Activated T-cell treated with anti-CD3 and anti-CD28 coated beads, Interleukin-2, amount 50 U/mL, for 4 hours (primary cell): ENCODE measurements at regions not wholly inside any gene's neighbourhood (a gene's known extent, or its start where the extent isn't known, plus 50 kb on each side); places are given as distances from the start of the nearest gene placed in this dataset.

Experiments used
- ATAC-seq, 2 donors: fragments of 200-7000 bp; cut with Tn5 transposase; one replicate each; pipeline ENCODE4 v1.10.0; 2021
- DNase-seq: peaks from one replicate; pipeline ENCODE4 v3.0.0-alpha.2; 2020
- H3K27me3 Mint-ChIP-seq: one replicate; pipeline ENCODE4 v1.8.0; 2021; ENCODE audit warnings: low read depth, mixed read lengths
- H3K36me3 Mint-ChIP-seq: one replicate; pipeline ENCODE4 v1.8.0; 2022; ENCODE audit warnings: mixed read lengths; ENCODE audit not compliant: insufficient read depth
- H3K4me1 Mint-ChIP-seq: one replicate; pipeline ENCODE4 v1.8.0; 2021; ENCODE audit warnings: low read depth, mixed read lengths
- H3K4me3 Mint-ChIP-seq: one replicate; pipeline ENCODE4 v1.8.0; 2021; ENCODE audit warnings: mild to moderate bottlenecking, moderate library complexity, mixed read lengths
- H3K9me3 Mint-ChIP-seq: one replicate; pipeline ENCODE4 v1.8.0; 2021; ENCODE audit warnings: mixed read lengths

- Mint-ChIP-seq H3K36me3 (no peaks in the 10 kb centered on the region), H3K4me1 (no peaks in the 10 kb centered on the region), H3K9me3 (no peaks in the 10 kb centered on the region), H3K27me3 (peaks cover 22% of the 10 kb centered on the region), H3K4me3 (no peak overlapping the region)
- DNase-seq (no peak), ATAC-seq (no peak)
These were observed 167.9 kb upstream of the ZC3H12A start for GRCh38 chr1:37306461-37306860.

GRCh38 chr1:37306871-37307270, 167.5 kb upstream of the ZC3H12A start:
- Mint-ChIP-seq H3K36me3 (no peaks in the 10 kb centered on the region), H3K4me1 (no peaks in the 10 kb centered on the region), H3K4me3 (no peak overlapping the region), H3K9me3 (no peaks in the 10 kb centered on the region), H3K27me3 (peaks cover 25% of the 10 kb centered on the region)
- DNase-seq (no peak), ATAC-seq (no peak)

GRCh38 chr1:37308031-37308960, 166.1 kb upstream of the ZC3H12A start:
- no peak for ATAC-seq
- Mint-ChIP-seq H3K27me3 (peaks cover 38% of the 10 kb centered on the region), H3K4me1 (no peaks in the 10 kb centered on the region), H3K9me3 (no peaks in the 10 kb centered on the region), H3K36me3 (no peaks in the 10 kb centered on the region), H3K4me3 (no peak overlapping the region)
- DNase-seq, result no peak

GRCh38 chr1:37309574-37309973, 164.8 kb upstream of the ZC3H12A start:
- Mint-ChIP-seq H3K4me3 (no peak overlapping the region), H3K27me3 (peaks cover 50% of the 10 kb centered on the region), H3K4me1 (no peaks in the 10 kb centered on the region), H3K36me3 (no peaks in the 10 kb centered on the region), H3K9me3 (no peaks in the 10 kb centered on the region)
- no peak for ATAC-seq
- DNase-seq, result no peak

GRCh38 chr1:37310064-37310463, 164.3 kb upstream of the ZC3H12A start:
- no peak for ATAC-seq
- H3K9me3 Mint-ChIP-seq, result no peaks in the 10 kb centered on the region
- no peaks in the 10 kb centered on the region for H3K4me1 Mint-ChIP-seq
- peaks cover 49% of the 10 kb centered on the region for H3K27me3 Mint-ChIP-seq
- no peak overlapping the region for H3K4me3 Mint-ChIP-seq
- H3K36me3 Mint-ChIP-seq, result no peaks in the 10 kb centered on the region
- no peak for DNase-seq

GRCh38 chr1:37315371-37315846, 159.0 kb upstream of the ZC3H12A start:
- H3K9me3 Mint-ChIP-seq, result no peaks in the 10 kb centered on the region
- H3K36me3 Mint-ChIP-seq, result no peaks in the 10 kb centered on the region
- DNase-seq, result no peak
- peaks cover 75% of the 10 kb centered on the region for H3K27me3 Mint-ChIP-seq
- H3K4me1 Mint-ChIP-seq, result no peaks in the 10 kb centered on the region
- no peak overlapping the region for H3K4me3 Mint-ChIP-seq
- no peak for ATAC-seq

GRCh38 chr1:37317870-37318467, 156.4 kb upstream of the ZC3H12A start:
- peaks cover 56% of the 10 kb centered on the region for H3K27me3 Mint-ChIP-seq

GRCh38 chr1:37318490-37318889, 155.9 kb upstream of the ZC3H12A start:
- no peaks in the 10 kb centered on the region for H3K4me1 Mint-ChIP-seq
- DNase-seq (no peak), ATAC-seq (no peak)
- H3K9me3 Mint-ChIP-seq, result no peaks in the 10 kb centered on the region
- H3K27me3 Mint-ChIP-seq, result peaks cover 53% of the 10 kb centered on the region
- no peaks in the 10 kb centered on the region for H3K36me3 Mint-ChIP-seq
- H3K4me3 Mint-ChIP-seq, result no peak overlapping the region

More at GRCh38 chr1:37317870-37318467, 156.4 kb upstream of the ZC3H12A start:
- Mint-ChIP-seq H3K9me3 (no peaks in the 10 kb centered on the region), H3K4me1 (no peaks in the 10 kb centered on the region), H3K4me3 (no peak overlapping the region), H3K36me3 (no peaks in the 10 kb centered on the region)
- no peak for DNase-seq
- no peak for ATAC-seq

- ATAC-seq (no peak), DNase-seq (no peak)
- H3K36me3 Mint-ChIP-seq, result no peaks in the 10 kb centered on the region
- peaks cover 50% of the 10 kb centered on the region for H3K27me3 Mint-ChIP-seq
- peaks cover 3% of the 10 kb centered on the region for H3K9me3 Mint-ChIP-seq
- H3K4me3 Mint-ChIP-seq, result no peak overlapping the region
- H3K4me1 Mint-ChIP-seq, result no peaks in the 10 kb centered on the region
These were observed 155.1 kb upstream of the ZC3H12A start for GRCh38 chr1:37319284-37319683.

GRCh38 chr1:37323486-37324377, 150.6 kb upstream of the ZC3H12A start:
- no peaks in the 10 kb centered on the region for H3K4me1 Mint-ChIP-seq
- H3K9me3 Mint-ChIP-seq, result peaks cover 3% of the 10 kb centered on the region
- ATAC-seq, result no peak
- H3K4me3 Mint-ChIP-seq, result no peak overlapping the region
- H3K27me3 Mint-ChIP-seq, result peaks cover 36% of the 10 kb centered on the region
- H3K36me3 Mint-ChIP-seq, result no peaks in the 10 kb centered on the region
- DNase-seq, result no peak

- peaks cover 27% of the 10 kb centered on the region for H3K27me3 Mint-ChIP-seq
- ATAC-seq (no peak), DNase-seq (no peak)
- peaks cover 3% of the 10 kb centered on the region for H3K9me3 Mint-ChIP-seq
- no peaks in the 10 kb centered on the region for H3K36me3 Mint-ChIP-seq
- H3K4me3 Mint-ChIP-seq, result no peak overlapping the region
- no peaks in the 10 kb centered on the region for H3K4me1 Mint-ChIP-seq
These were observed 149.4 kb upstream of the ZC3H12A start for GRCh38 chr1:37325010-37325409.

- H3K4me1 Mint-ChIP-seq, result no peaks in the 10 kb centered on the region
- H3K9me3 Mint-ChIP-seq, result peaks cover 3% of the 10 kb centered on the region
These were observed 148.6 kb upstream of the ZC3H12A start for GRCh38 chr1:37325509-37326437.

GRCh38 chr1:37332126-37332525, 142.3 kb upstream of the ZC3H12A start:
- no peak for DNase-seq
- H3K4me1 Mint-ChIP-seq, result no peaks in the 10 kb centered on the region
- H3K27me3 Mint-ChIP-seq, result peaks cover 12% of the 10 kb centered on the region
- no peaks in the 10 kb centered on the region for H3K36me3 Mint-ChIP-seq
- ATAC-seq, result no peak
- peaks cover 7% of the 10 kb centered on the region for H3K9me3 Mint-ChIP-seq
- H3K4me3 Mint-ChIP-seq, result no peak overlapping the region

More at GRCh38 chr1:37325509-37326437, 148.6 kb upstream of the ZC3H12A start:
- Mint-ChIP-seq H3K27me3 (peaks cover 27% of the 10 kb centered on the region), H3K36me3 (no peaks in the 10 kb centered on the region), H3K4me3 (no peak overlapping the region)
- DNase-seq, result no peak
- no peak for ATAC-seq
